Keratinocyte (primary cell): ENCODE measurements at regions not wholly inside any gene's neighbourhood (a gene's known extent, or its start where the extent isn't known, plus 50 kb on each side); places are given as distances from the start of the nearest gene placed in this dataset.
"Not testable (repeated sequence)": the region's sequence is repeated elsewhere in the genome, so short reads cannot be mapped to it uniquely, and the experiment has no call there.

Source experiments
- CTCF ChIP-seq, 3 experiments: IDR thresholded peaks in 1 of 3; conservative IDR thresholded peaks in 1 of 3; optimal IDR thresholded peaks in 1 of 3; 2 replicates in 2 of 3; 3 replicates in 1 of 3; pipeline versions ENCODE3 to v1.5.1; 2011; ENCODE audit warnings: low read length in 3 of 3, mild to moderate bottlenecking in 3 of 3, moderate library complexity in 2 of 3, control low read depth in 1 of 3, inconsistent platforms in 1 of 3; ENCODE audit not compliant: insufficient read depth in 2 of 3; ENCODE audit errors: extremely low read depth in 1 of 3
- EZH2 ChIP-seq: IDR thresholded peaks from one replicate; pipeline ENCODE4 v1.6.1; 2012; ENCODE audit warnings: inconsistent platforms, mild to moderate bottlenecking, low read length, moderate library complexity

DNA sequence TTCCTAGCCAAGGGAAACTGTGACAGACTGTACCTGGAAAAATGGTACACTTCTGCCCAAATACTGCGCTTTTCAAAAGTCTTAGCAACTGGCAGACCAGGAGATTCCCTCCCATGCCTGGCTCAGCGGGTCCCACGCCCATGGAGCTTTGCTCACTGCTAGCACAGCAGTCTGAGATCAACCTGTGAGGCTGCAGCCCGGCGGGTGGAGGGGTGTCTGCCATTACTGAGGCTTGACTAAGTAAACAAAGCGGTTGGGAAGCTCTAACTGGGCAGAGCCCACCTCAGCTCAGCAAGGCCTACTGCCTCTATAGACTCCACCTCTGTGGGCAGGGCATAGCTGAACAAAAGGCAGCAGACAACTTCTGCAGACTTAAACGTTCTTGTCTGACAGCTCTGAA is 74.5 kb downstream of the CFAP44 start:
- TF ChIP-seq CTCF (optimal IDR thresholded peaks at IDR 0.05 in 1 of 3, IDR thresholded peaks at IDR 0.05 in 1 of 3, conservative IDR thresholded peaks at IDR 0.05 in 1 of 3; ENCODE audit: extremely low read depth in 1 of 3, insufficient read depth in 2 of 3, low read length in 3 of 3); EZH2: not testable (repeated sequence)
